ENCODE measurements at regions not wholly inside any gene's neighbourhood (a gene's known extent, or its start where the extent isn't known, plus 50 kb on each side); places are given as distances from the start of the nearest gene placed in this dataset.

- TF ChIP-seq CHD4 (IDR thresholded peaks at IDR 0.05; ENCODE audit: borderline replicate concordance): no peak
- no peak for TF ChIP-seq RAD21 (conservative IDR thresholded peaks at IDR 0.05 in 1 of 2, IDR thresholded peaks at IDR 0.05 in 1 of 2)
- no peak for TF ChIP-seq CTCF (IDR thresholded peaks at IDR 0.05)
- no peak for TF ChIP-seq CHD2 (IDR thresholded peaks at IDR 0.05; ENCODE audit: low read length, partially characterized antibody)
- TF ChIP-seq EP300 (IDR thresholded peaks at IDR 0.05): no peak
- no peak for TF ChIP-seq JUN (IDR thresholded peaks at IDR 0.05)
- no peak for TF ChIP-seq MAFK (IDR thresholded peaks at IDR 0.05; ENCODE audit: partially characterized antibody)
- TF ChIP-seq REST (IDR thresholded peaks at IDR 0.05): no peak
Measured at GRCh38 chr10:111275091-111275490, 198.3 kb downstream of the ADRA2A start.
